ENCODE measurements at regions not wholly inside any gene's neighbourhood (a gene's known extent, or its start where the extent isn't known, plus 50 kb on each side); places are given as distances from the start of the nearest gene placed in this dataset.
"Not testable (repeated sequence)": the region's sequence is repeated elsewhere in the genome, so short reads cannot be mapped to it uniquely, and the experiment has no call there.

GRCh38 chr14:22492622-22493542 lies 96.1 kb downstream of the DAD1 start:
- H3K27ac ChIP-seq: no peak overlapping the region
- no peak for DNase-seq (ENCODE audit: low read depth, low spot score)

- H3K27ac ChIP-seq: no peak overlapping the region
- no peak for DNase-seq (ENCODE audit: low read depth, low spot score)
Observed at GRCh38 chr14:22491683-22492621, 97.1 kb downstream of the DAD1 start.

GRCh38 chr14:22491053-22491452 lies 98.0 kb downstream of the DAD1 start:
- H3K27ac ChIP-seq; DNase-seq (ENCODE audit: low read depth, low spot score): not testable (repeated sequence)

GRCh38 chr14:22489957-22490950 lies 98.8 kb downstream of the DAD1 start:
- no peak for DNase-seq (ENCODE audit: low read depth, low spot score)
- no peak overlapping the region for H3K27ac ChIP-seq

GRCh38 chr14:22489244-22489545 lies 99.8 kb downstream of the DAD1 start:
- H3K27ac ChIP-seq: no peak overlapping the region
- no peak for DNase-seq (ENCODE audit: low read depth, low spot score)

GRCh38 chr14:22488522-22489243 lies 100.3 kb downstream of the DAD1 start:
- no peak for DNase-seq (ENCODE audit: low read depth, low spot score)
- no peak overlapping the region for H3K27ac ChIP-seq

- no peak overlapping the region for H3K27ac ChIP-seq
- DNase-seq (ENCODE audit: low read depth, low spot score): no peak
Observed at GRCh38 chr14:22487941-22488340, 101.1 kb downstream of the DAD1 start.

- H3K27ac ChIP-seq: no peak overlapping the region
- no peak for DNase-seq (ENCODE audit: low read depth, low spot score)
Observed at GRCh38 chr14:22487401-22487800, 101.6 kb downstream of the DAD1 start.

GRCh38 chr14:22486675-22487074 lies 102.3 kb downstream of the DAD1 start:
- no peak for DNase-seq (ENCODE audit: low read depth, low spot score)
- no peak overlapping the region for H3K27ac ChIP-seq

- no peak overlapping the region for H3K27ac ChIP-seq
- no peak for DNase-seq (ENCODE audit: low read depth, low spot score)
Observed at GRCh38 chr14:22485649-22486048, 103.4 kb downstream of the DAD1 start.

- no peak overlapping the region for H3K27ac ChIP-seq
- no peak for DNase-seq (ENCODE audit: low read depth, low spot score)
Observed at GRCh38 chr14:22485178-22485577, 103.8 kb downstream of the DAD1 start.

GRCh38 chr14:22484632-22485031 lies 104.4 kb downstream of the DAD1 start:
- DNase-seq (ENCODE audit: low read depth, low spot score): no peak
- no peak overlapping the region for H3K27ac ChIP-seq

GRCh38 chr14:22483863-22484593 lies 105.0 kb downstream of the DAD1 start:
- H3K27ac ChIP-seq: no peak overlapping the region
- no peak for DNase-seq (ENCODE audit: low read depth, low spot score)

- H3K27ac ChIP-seq: no peak overlapping the region
- no peak for DNase-seq (ENCODE audit: low read depth, low spot score)
Observed at GRCh38 chr14:22482782-22483553, 106.1 kb downstream of the DAD1 start.

GRCh38 chr14:22482085-22482694 lies 106.8 kb downstream of the DAD1 start:
- no peak overlapping the region for H3K27ac ChIP-seq
- DNase-seq (ENCODE audit: low read depth, low spot score): no peak

- DNase-seq (ENCODE audit: low read depth, low spot score): no peak
- H3K27ac ChIP-seq: no peak overlapping the region
Observed at GRCh38 chr14:22481546-22481945, 107.5 kb downstream of the DAD1 start.

- DNase-seq (ENCODE audit: low read depth, low spot score): no peak
- H3K27ac ChIP-seq: no peak overlapping the region
Observed at GRCh38 chr14:22479776-22480464, 109.1 kb downstream of the DAD1 start.
